ENCODE measurements at regions not wholly inside any gene's neighbourhood (a gene's known extent, or its start where the extent isn't known, plus 50 kb on each side); places are given as distances from the start of the nearest gene placed in this dataset.

- TF ChIP-seq, protein P1, sequence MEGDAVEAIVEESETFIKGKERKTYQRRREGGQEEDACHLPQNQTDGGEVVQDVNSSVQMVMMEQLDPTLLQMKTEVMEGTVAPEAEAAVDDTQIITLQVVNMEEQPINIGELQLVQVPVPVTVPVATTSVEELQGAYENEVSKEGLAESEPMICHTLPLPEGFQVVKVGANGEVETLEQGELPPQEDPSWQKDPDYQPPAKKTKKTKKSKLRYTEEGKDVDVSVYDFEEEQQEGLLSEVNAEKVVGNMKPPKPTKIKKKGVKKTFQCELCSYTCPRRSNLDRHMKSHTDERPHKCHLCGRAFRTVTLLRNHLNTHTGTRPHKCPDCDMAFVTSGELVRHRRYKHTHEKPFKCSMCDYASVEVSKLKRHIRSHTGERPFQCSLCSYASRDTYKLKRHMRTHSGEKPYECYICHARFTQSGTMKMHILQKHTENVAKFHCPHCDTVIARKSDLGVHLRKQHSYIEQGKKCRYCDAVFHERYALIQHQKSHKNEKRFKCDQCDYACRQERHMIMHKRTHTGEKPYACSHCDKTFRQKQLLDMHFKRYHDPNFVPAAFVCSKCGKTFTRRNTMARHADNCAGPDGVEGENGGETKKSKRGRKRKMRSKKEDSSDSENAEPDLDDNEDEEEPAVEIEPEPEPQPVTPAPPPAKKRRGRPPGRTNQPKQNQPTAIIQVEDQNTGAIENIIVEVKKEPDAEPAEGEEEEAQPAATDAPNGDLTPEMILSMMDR (IDR thresholded peaks at IDR 0.05), result no peak
- TF ChIP-seq POLR2AphosphoS5 (IDR thresholded peaks at IDR 0.05; ENCODE audit: insufficient read depth in 1 of 2, low read depth in 1 of 2), result no peak
These were observed 110.8 kb downstream of the NR4A2 start for GRCh38 chr2:156221703-156222102.
